RWPE1 (cell line): ENCODE measurements at regions not wholly inside any gene's neighbourhood (a gene's known extent, or its start where the extent isn't known, plus 50 kb on each side); places are given as distances from the start of the nearest gene placed in this dataset.

ENCODE experiments used
- CTCF ChIA-PET: fragments of 350-600 bp; sonication (Branson Sonifier 250); formaldehyde crosslinking; extraction: SDS; loops from one replicate; lab custom pipeline; 2021; lab: Yijun Ruan, JAX
- POLR2A ChIA-PET: fragments of 400-600 bp; formaldehyde crosslinking; extraction: SDS; loops from one replicate; lab custom pipeline; 2020; ENCODE audit warnings: antibody characterized with exemption; ENCODE audit not compliant: low non-redundant PET; lab: Yijun Ruan, JAX
- DNase-seq: peaks from one replicate; pipeline ENCODE4 v3.0.0; 2012; ENCODE audit warnings: low spot score
- H3K27ac ChIP-seq: fragments of 450-650 bp; 2 replicates; pipeline ENCODE4 v1.5.1; 2017
- TF ChIP-seq, protein P1 (sequence below): fragments of 450-650 bp; conservative IDR thresholded peaks from 2 replicates; pipeline ENCODE4 v1.5.1; 2017; ENCODE audit warnings: low read depth, mild to moderate bottlenecking

DNA sequence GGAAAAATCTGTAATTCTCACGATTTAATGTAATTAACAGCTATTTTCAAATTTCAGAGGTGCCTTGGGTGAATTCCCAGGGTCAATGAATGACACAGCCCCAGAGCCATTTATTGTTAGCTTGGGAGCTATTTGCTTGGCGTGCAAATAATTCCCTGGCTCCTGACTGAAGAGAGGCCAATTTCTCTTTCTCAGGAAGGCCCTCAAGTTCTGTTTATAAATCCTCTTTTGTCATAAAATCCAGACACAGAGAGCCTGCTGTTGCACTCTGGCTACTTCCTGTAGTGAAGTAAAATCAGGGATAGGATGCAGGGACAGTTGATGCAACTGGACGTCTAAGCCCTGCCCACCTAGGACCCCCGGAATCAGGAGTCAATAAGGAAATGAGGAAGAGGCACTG, 154.3 kb downstream of the TMX1 start:
- ChIA-PET POLR2A (no interaction called here), CTCF (no interaction called here)
- TF ChIP-seq, protein P1, sequence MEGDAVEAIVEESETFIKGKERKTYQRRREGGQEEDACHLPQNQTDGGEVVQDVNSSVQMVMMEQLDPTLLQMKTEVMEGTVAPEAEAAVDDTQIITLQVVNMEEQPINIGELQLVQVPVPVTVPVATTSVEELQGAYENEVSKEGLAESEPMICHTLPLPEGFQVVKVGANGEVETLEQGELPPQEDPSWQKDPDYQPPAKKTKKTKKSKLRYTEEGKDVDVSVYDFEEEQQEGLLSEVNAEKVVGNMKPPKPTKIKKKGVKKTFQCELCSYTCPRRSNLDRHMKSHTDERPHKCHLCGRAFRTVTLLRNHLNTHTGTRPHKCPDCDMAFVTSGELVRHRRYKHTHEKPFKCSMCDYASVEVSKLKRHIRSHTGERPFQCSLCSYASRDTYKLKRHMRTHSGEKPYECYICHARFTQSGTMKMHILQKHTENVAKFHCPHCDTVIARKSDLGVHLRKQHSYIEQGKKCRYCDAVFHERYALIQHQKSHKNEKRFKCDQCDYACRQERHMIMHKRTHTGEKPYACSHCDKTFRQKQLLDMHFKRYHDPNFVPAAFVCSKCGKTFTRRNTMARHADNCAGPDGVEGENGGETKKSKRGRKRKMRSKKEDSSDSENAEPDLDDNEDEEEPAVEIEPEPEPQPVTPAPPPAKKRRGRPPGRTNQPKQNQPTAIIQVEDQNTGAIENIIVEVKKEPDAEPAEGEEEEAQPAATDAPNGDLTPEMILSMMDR: no peak

DNA sequence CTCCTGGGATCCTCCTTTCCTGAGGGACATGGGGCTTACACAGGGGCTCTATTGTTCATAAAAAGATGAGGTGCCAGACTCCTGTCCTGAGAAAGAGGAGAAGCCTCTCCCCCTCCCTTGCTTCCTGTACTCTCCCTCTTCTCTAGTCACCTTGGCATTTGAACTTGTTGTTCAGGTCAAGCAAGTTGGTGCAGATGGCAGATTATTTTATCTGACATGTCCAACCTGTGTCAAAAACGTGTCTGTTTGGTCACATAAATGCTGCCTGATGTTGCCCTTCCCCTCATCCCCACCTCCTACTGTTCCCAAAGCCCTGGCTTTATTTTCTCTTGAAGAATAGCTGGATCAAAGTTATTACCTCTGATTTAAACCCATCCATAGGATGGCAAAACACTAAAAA, 154.8 kb downstream of the TMX1 start:
- POLR2A ChIA-PET: no interaction called here
- peak overlapping the region; percentile 98 for H3K27ac ChIP-seq
- DNase-seq: no peak
- CTCF ChIA-PET: no interaction called here
- TF ChIP-seq, protein P1: no peak

More for the DNA sequence above, 154.3 kb downstream of the TMX1 start:
- no peak for DNase-seq
- peak overlapping the region; percentile 98 for H3K27ac ChIP-seq

DNA sequence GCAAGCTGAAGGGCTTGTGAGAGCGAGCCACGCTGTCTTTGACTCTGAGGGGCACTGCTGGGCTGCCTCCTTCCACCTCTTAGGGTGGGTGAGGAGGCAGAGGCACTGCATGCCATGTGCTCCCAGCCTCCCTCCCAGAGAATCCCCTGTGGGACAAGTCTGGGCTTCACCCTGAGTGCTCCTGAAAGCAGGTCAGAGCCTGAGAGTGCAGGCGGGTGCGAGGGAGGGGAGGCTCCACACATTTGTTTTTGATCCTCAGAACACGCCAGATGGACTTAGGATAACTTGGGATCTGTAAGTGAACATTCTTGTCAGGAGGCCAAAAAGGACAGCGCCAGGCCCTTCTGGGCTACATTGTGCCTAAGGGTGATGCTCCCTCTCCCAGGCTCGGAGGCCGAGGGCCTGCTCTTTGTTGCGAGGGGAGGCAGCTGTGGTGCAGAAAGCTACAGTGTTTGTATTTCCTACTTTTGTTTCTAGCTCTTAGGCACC, 155.4 kb downstream of the TMX1 start:
- ChIA-PET POLR2A (no interaction called here), CTCF (no interaction called here)
- TF ChIP-seq, protein P1: no peak
- H3K27ac ChIP-seq: peak overlapping the region; percentile 98
- DNase-seq: peak; percentile 88

DNA sequence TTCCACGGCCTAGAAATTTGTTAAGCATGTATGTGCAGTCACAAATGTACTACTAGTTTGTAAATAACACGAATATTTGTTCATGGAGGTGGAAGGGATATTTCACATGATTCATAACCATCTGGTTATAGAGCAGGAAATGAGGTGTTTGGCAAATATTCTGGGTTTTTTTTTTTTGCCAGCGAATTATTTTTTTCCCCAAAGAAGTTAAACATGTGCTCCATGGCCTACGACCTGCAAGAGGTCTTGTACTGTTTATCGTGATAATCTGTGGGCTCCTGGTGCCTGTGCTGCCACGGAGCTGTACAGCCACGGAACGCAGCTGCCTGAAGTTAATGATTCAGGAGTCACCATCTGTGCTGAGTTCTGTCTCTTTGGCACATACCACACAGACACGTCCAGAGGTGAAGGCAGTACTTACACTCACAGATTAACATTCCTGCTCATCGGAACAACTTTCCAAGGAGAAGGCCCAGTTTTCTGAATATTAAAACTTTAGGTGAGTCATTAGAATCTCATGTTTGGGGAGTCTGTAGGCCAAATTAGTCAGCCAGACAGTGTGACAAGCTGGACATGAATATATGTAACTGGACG, 156.3 kb downstream of the TMX1 start:
- peak; percentile 73 for DNase-seq
- POLR2A ChIA-PET: interaction anchor here (0.6 kb wide), 1 partner anchor 91 kb away, joined by 3 read pairs; no protein-coding TSS in a partner anchor
- CTCF ChIA-PET: interaction anchor here (1.0 kb wide), 1 partner anchor 9 kb away, joined by 3 read pairs; no protein-coding TSS in a partner anchor
- TF ChIP-seq, protein P1: no peak
- peak overlapping the region; percentile 98 for H3K27ac ChIP-seq

DNA sequence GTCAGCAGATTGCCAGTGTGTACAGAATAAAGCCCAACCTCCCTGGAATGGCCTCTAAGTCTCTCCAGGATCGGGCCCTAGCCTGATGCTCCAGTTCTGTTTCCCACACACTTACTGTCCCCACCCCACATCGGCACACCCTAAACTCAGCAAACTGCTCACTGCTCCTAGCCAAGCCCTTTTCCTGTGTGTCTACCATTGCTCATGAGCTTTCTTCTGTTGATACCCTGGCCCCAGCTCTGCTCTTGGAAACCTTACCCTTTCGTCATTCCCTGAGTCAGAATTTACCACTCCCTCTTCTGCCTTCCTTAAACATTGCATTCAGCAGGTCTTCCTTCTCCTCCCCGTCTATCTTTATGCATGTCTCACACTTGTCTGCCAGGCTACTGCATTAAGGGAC, 158.9 kb downstream of the TMX1 start:
- POLR2A ChIA-PET: no interaction called here
- TF ChIP-seq, protein P1: no peak
- CTCF ChIA-PET: interaction anchor here (1.3 kb wide), 1 partner anchor 115 kb away, joined by 3 read pairs; no protein-coding TSS in a partner anchor
- peak; percentile 66 for DNase-seq
- H3K27ac ChIP-seq: peak overlapping the region; percentile 85

DNA sequence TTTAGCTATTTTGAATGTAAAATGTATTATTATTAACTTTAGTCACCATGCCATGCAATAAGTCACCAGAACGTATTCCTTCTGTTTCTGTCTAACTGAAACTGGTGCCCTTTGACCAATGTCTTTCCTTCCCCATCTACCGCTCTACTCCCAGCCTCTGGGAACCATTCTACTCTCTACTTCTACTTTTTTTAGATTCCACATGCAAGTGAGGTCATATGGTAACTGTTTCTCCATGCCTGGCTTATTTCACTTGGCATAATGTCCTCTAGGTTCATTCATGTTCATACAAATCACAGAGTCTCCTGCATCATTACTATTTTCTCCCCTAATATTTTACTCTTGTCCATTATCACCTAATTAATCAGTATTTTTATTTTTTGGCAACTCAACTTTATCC, 160.1 kb downstream of the TMX1 start:
- H3K27ac ChIP-seq: no peak overlapping the region
- no peak for DNase-seq
- ChIA-PET POLR2A (no interaction called here), CTCF (interaction anchor here (0.7 kb wide), 1 partner anchor 153 kb away, joined by 4 read pairs; no protein-coding TSS in a partner anchor)
- TF ChIP-seq, protein P1: no peak
